ENCODE measurements at regions not wholly inside any gene's neighbourhood (a gene's known extent, or its start where the extent isn't known, plus 50 kb on each side); places are given as distances from the start of the nearest gene placed in this dataset.

- TF ChIP-seq CTCF (IDR thresholded peaks at IDR 0.05) (no peak), POLR2A (IDR thresholded peaks at IDR 0.05) (no peak)
Observed at GRCh38 chr3:21020043-21020442, 731.0 kb downstream of the ZNF385D start.

Measured in thyroid gland (tissue), 4 donors.